K562 (cell line): ENCODE measurements at regions not wholly inside any gene's neighbourhood (a gene's known extent, or its start where the extent isn't known, plus 50 kb on each side); places are given as distances from the start of the nearest gene placed in this dataset.

Experiments used
- ATAC-seq: fragments of 200-7000 bp; cut with Tn5 transposase; 3 replicates; pipeline ENCODE4 v1.9.1; 2020; ENCODE audit warnings: moderate library complexity
- BruUV-seq: library from RNA; stranded (reverse); fragments of 400-500 nt; replicated peaks from 2 replicates; lab custom pipeline; 2021; lab: Mats Ljungman, UMichigan
- CTCF ChIA-PET: fragments of 300-600 bp; formaldehyde crosslinking; extraction: SDS; loops from one replicate; lab custom pipeline; 2021; ENCODE audit warnings: low intra/inter-chr PET ratio; lab: Yijun Ruan, JAX
- POLR2A ChIA-PET: fragments of 300-600, 350-650 bp; sonication (Branson Sonifier 250); formaldehyde crosslinking; extraction: SDS; loops from one replicate; lab custom pipeline; 2021; ENCODE audit warnings: antibody characterized with exemption, inconsistent platforms; lab: Yijun Ruan, JAX
- DNase-seq, 4 experiments: peaks; one replicate each; pipeline versions ENCODE4 v3.0.0 to v3.0.0-alpha.2; 2011 to 2018; ENCODE audit warnings: low spot score in 3 of 4, mixed read lengths in 3 of 4; ENCODE audit errors: extremely low read depth in 1 of 4
- FAIRE-seq: peaks from 2 replicates; lab custom pipeline; 2011; peaks lifted over from hg19 to GRCh38; lab: Jason Lieb, UNC
- H2AFZ ChIP-seq: 2 replicates; pipeline ENCODE4 v1.6.0; 2011; ENCODE audit warnings: low read depth, low read length, control low read depth, inconsistent platforms
- H3K27ac ChIP-seq: fragments of 200-600 bp; 3 replicates; pipeline ENCODE4 v1.8.0; 2011; ENCODE audit warnings: low read depth, mild to moderate bottlenecking, control low read depth, inconsistent platforms, low read length, moderate library complexity, mixed read lengths; ENCODE audit errors: extremely low read depth
- H3K27me3 ChIP-seq, 2 experiments: fragments of 300-600 bp in 1 of 2; 2 replicates in 1 of 2; 3 replicates in 1 of 2; pipeline versions ENCODE4 v1.6.0 to v1.8.0; 2011; ENCODE audit warnings: inconsistent platforms in 2 of 2, low read length in 2 of 2, mild to moderate bottlenecking in 1 of 2, mixed read lengths in 1 of 2, moderate library complexity in 1 of 2; ENCODE audit not compliant: control insufficient read depth in 2 of 2, insufficient read depth in 2 of 2
- H3K36me3 ChIP-seq: fragments of 300-600 bp; 3 replicates; pipeline ENCODE4 v1.8.0; 2011; ENCODE audit warnings: mild to moderate bottlenecking, low read length, inconsistent platforms; ENCODE audit not compliant: control insufficient read depth, insufficient read depth
- H3K4me1 ChIP-seq, 2 experiments: fragments of 200-600 bp in 1 of 2; replicated peaks in 1 of 2; 2 replicates in 1 of 2; 3 replicates in 1 of 2; pipeline versions ENCODE4 v1.5.1 to v1.8.0; 2011; ENCODE audit warnings: inconsistent platforms in 2 of 2, low read length in 2 of 2, mild to moderate bottlenecking in 1 of 2, mixed read lengths in 1 of 2, moderate library complexity in 1 of 2; ENCODE audit not compliant: control insufficient read depth in 2 of 2, insufficient read depth in 2 of 2
- H3K4me2 ChIP-seq: 2 replicates; pipeline ENCODE4 v1.6.1; 2011; ENCODE audit warnings: low read length, control low read depth, inconsistent platforms, mixed read lengths; ENCODE audit not compliant: insufficient read depth
- H3K4me3 ChIP-seq: fragments of 200-600 bp; sonication (generic), shearing (Covaris generic); 2 replicates; pipeline ENCODE4 v1.5.1; 2016; ENCODE audit warnings: control low read depth, inconsistent platforms
- H3K79me2 ChIP-seq: fragments of 200-600 bp; 3 replicates; pipeline ENCODE4 v1.8.0; 2011; ENCODE audit warnings: low read length, inconsistent platforms; ENCODE audit not compliant: control insufficient read depth, insufficient read depth
- H3K9ac ChIP-seq, 2 experiments: 2 replicates each; pipeline versions ENCODE4 v1.6.0 to v1.6.1; 2011; ENCODE audit warnings: low read depth in 2 of 2, low read length in 2 of 2, control low read depth in 1 of 2, inconsistent platforms in 1 of 2, mild to moderate bottlenecking in 1 of 2, mixed read lengths in 1 of 2; ENCODE audit not compliant: insufficient read depth in 1 of 2
- H3K9me1 ChIP-seq: one replicate; pipeline ENCODE4 v1.6.0; 2011; ENCODE audit warnings: inconsistent platforms, mild to moderate bottlenecking, low read length, moderate library complexity; ENCODE audit not compliant: control insufficient read depth, insufficient read depth
- H3K9me3 ChIP-seq: replicated peaks from 2 replicates; pipeline ENCODE4 v1.5.1; 2011; ENCODE audit warnings: low read depth, low read length, inconsistent platforms; ENCODE audit not compliant: control insufficient read depth, insufficient read depth
- H4K20me1 ChIP-seq: replicated peaks from 2 replicates; pipeline ENCODE4 v1.6.1; 2011; ENCODE audit warnings: low read length, inconsistent platforms, mixed read lengths; ENCODE audit not compliant: control insufficient read depth, insufficient read depth
- LCOR ChIP-seq: sonication (generic); formaldehyde crosslinking; IDR thresholded peaks from 2 replicates; pipeline ENCODE4 v1.8.0; 2022; ENCODE audit warnings: mild to moderate bottlenecking, missing genetic modification reagents
- NR2C1 ChIP-seq, 2 experiments: fragments of 450-650 bp; IDR thresholded peaks; 2 replicates each; pipeline ENCODE4 v1.6.1; 2017; ENCODE audit warnings: mild to moderate bottlenecking in 2 of 2, antibody characterized with exemption in 1 of 2, inconsistent platforms in 1 of 2, missing compliant biosample characterization in 1 of 2, missing genetic modification characterization in 1 of 2
- POLR2AphosphoS2 ChIP-seq: IDR thresholded peaks from 2 replicates; pipeline ENCODE4 v1.6.1; 2012; ENCODE audit warnings: low read length, improper control_type of control experiment
- WGBS: fragments of 100-300 bp; shearing (Covaris generic); methylation state at CpG from one replicate; pipeline ENCODE4 v1.1.6; 2016; ENCODE audit warnings: low coverage, mixed read lengths; ENCODE audit not compliant: insufficient coverage; ENCODE audit errors: missing lambda C conversion rate; 5-methylcytosine and 5-hydroxymethylcytosine counted together
- in situ Hi-C: fragments of 300-500 bp; cut with MboI; formaldehyde crosslinking; loops from 4 replicates; pipeline ENCODE4 v1.15.0; 2018; ENCODE audit warnings: inconsistent platforms, mixed read lengths
- intact Hi-C: fragments of 100-400 bp; cut with micrococcal nuclease; formaldehyde crosslinking; loops from 2 replicates; pipeline ENCODE4 v1.14.2; 2022
- TF ChIP-seq, protein P1 (sequence below), 2 experiments: fragments of 450-650 bp; IDR thresholded peaks; 2 replicates each; pipeline ENCODE4 v1.6.1; 2016; ENCODE audit warnings: mild to moderate bottlenecking in 2 of 2, borderline replicate concordance in 1 of 2, low read depth in 1 of 2, moderate library complexity in 1 of 2

DNA sequence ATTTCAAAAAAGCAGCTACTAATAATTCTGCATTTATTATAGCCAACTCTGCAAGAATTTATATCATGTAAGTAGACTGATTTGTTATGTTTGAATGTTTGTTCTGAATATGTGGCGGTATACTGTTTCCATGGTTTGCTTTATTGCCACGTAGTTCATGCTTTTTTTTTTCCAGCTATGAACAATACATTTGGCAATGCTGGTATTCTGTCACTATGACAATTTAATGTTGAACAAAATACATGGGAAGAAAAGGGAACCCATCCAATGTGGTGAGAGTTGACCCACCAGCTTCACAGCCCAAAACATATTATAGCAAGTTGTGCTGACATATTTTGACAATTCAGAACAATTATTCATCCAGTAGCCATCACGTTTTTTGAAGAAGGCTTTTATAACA lies 145.6 kb downstream of the CCDC71L start:
- Histone ChIP-seq H3K4me1 (no peaks in the 10 kb centered on the region; a peak in 1 of 5 replicates), H3K36me3 (no peaks in the 10 kb centered on the region), H3K79me2 (no peaks in the 10 kb centered on the region), H3K27me3 (no peaks in the 10 kb centered on the region; a peak in 1 of 5 replicates), H3K4me2 (no peak overlapping the region), H3K9me3 (no peaks in the 10 kb centered on the region; the same call in 1 of the 2 replicates), H3K9ac (no peak overlapping the region), H3K9me1 (no peaks in the 10 kb centered on the region), H4K20me1 (no peaks in the 10 kb centered on the region), H2AFZ (no peak overlapping the region), H3K27ac (no peak overlapping the region), H3K4me3 (no peak overlapping the region)
- CTCF ChIA-PET, result no interaction called here
- no peak for FAIRE-seq
- POLR2A ChIA-PET, result interaction anchor here (1.1 kb wide), 1 partner anchor 9 kb away, joined by 7 read pairs; no protein-coding TSS in a partner anchor
- TF ChIP-seq POLR2AphosphoS2 (no peak), NR2C1 (IDR thresholded peaks at IDR 0.05) (no peak), NR2C1 (tag; IDR thresholded peaks at IDR 0.05) (no peak), LCOR (CRISPR knock-in tag) (no peak)
- TF ChIP-seq, protein P1, sequence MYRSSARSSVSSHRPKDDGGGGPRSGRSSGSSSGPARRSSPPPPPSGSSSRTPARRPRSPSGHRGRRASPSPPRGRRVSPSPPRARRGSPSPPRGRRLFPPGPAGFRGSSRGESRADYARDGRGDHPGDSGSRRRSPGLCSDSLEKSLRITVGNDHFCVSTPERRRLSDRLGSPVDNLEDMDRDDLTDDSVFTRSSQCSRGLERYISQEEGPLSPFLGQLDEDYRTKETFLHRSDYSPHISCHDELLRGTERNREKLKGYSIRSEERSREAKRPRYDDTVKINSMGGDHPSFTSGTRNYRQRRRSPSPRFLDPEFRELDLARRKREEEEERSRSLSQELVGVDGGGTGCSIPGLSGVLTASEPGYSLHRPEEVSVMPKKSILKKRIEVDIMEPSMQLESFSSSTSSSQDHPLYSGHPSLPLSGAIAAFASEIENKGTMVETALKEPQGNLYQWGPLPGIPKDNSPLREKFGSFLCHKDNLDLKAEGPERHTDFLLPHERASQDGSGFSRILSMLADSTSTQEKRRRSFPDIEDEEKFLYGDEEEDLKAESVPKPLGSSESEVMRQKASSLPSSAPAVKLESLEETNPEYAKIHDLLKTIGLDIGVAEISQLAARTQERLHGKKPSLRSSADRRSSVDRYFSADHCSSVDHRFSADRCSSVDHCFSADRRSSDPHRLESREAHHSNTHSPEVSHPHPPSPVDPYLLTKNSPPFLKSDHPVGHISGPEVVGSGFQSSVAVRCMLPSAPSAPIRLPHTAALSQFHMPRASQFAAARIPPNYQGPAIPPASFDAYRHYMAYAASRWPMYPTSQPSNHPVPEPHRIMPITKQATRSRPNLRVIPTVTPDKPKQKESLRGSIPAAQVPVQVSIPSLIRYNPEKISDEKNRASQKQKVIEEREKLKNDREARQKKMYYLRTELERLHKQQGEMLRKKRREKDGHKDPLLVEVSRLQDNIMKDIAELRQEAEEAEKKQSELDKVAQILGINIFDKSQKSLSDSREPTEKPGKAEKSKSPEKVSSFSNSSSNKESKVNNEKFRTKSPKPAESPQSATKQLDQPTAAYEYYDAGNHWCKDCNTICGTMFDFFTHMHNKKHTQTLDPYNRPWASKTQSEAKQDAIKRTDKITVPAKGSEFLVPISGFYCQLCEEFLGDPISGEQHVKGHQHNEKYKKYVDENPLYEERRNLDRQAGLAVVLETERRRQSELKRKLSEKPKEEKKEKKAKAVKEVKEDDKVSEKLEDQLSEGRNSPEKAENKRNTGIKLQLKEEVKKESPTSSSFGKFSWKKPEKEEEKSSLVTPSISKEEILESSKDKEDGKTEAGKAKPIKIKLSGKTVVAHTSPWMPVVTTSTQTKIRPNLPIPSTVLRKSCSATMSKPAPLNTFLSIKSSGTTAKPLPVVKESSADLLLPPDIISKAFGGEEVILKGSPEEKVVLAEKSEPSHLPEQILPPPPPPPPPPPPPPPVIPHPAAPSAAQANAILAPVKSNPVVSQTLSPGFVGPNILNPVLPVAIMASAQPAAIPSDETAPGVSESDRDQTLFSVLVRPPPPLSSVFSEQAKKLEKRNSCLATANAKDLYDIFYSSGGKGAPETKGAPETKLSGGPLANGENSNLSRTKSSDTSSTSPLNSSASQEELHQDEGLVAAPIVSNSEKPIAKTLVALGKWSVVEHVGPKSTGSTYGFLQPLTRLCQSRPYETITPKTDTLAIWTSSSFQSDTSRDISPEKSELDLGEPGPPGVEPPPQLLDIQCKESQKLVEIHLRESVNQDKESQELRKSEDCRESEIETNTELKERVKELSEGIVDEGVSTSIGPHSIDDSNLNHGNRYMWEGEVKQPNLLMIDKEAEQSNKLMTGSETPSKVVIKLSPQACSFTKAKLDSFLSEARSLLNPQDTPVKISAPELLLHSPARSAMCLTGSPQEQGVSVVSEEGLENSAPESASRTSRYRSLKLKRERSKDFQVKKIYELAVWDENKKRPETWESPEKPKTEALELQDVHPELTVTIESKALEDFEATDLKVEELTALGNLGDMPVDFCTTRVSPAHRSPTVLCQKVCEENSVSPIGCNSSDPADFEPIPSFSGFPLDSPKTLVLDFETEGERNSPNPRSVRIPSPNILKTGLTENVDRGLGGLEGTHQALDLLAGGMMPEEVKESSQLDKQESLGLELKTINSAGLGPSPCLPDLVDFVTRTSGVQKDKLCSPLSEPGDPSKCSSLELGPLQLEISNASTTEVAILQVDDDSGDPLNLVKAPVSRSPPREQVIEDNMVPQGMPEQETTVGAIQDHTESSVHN (IDR thresholded peaks at IDR 0.05; ENCODE audit: borderline replicate concordance in 1 of 2, low read depth in 1 of 2), result no peak
- intact Hi-C loops, result no loop called here
- DNase-seq, result no peak
- WGBS, result 35% methylated on average over 3 of the region's 3 CpGs
- ATAC-seq, result no peak
- in situ Hi-C loops, result no loop called here
- no TSS peak for BruUV-seq
